ENCODE measurements at regions not wholly inside any gene's neighbourhood (a gene's known extent, or its start where the extent isn't known, plus 50 kb on each side); places are given as distances from the start of the nearest gene placed in this dataset.

DNA sequence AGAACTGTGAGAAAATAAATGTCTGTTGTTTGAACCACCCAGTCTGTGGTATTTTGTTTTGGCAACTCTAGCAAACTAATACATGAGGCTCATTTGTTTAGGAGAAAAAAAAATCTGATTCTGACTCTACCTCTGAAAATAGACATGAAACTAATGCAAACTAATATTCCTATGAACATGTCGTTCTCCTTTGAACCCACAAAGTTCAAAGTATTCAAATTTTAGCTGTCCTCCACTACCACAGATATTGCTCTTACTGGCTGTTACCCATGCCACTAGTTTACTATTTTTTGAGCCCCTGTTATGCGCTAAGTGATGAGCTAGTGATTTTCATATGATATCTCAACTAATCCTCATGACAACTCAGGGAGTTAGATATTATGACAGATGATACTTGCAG, 58.8 kb upstream of the ZNF804B start:
- no peak for DNase-seq

DNA sequence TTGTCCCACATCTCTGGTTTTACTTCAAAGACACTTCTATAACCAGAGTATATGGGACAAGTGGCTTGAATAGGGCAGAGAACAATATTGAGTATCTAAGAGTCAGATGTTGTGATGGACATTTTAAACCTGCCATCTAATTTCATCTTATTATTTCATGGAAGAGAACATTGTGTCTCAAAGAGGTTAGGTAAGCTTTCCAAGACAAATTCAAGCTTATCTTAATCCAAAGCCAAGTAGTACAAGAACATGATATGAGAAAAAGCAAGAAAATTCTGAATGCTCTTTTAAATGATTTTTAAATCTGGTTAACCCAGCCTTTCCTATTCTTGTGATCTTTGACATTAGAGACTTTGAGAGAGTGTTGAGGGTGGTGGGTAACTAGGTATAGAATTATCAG, 65.3 kb upstream of the ZNF804B start:
- DNase-seq: no peak

DNA sequence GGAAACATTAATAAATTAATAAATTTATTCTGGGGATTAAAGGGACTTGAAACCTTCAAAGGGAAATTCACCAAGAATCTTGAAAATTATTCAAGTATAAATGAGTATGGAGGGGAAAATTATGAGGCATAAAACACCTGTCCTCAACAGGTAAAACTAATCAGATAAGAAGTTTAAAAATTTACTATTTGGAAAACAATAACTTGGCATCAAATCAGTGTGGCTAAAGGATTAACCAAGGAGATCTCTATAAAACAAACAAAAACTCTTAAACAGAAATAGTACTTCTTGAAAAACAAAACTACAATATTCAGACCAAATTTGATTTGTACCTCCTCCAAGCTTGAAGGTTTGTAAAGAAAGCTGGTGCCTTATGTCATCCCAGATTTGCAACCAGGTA, 66.4 kb upstream of the ZNF804B start:
- no peak for DNase-seq

DNA sequence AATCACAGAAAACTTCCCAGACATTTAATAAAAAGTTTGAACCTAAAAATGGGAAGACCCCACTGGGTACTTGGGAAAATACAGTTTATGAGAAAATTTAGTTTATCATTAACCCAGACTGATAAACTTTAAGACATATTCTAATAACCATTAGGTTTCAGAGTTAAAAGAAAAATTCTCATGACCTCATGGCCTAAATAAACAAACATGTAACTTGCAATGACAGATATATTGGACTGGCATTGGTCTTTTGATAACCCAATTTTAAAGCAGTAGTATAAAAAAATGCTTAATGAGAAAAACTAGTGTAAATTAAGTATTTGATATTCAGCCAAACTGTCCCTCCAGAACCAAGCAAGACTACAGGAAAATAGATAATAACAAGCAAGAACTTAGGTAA, 67.0 kb upstream of the ZNF804B start:
- DNase-seq: no peak

DNA sequence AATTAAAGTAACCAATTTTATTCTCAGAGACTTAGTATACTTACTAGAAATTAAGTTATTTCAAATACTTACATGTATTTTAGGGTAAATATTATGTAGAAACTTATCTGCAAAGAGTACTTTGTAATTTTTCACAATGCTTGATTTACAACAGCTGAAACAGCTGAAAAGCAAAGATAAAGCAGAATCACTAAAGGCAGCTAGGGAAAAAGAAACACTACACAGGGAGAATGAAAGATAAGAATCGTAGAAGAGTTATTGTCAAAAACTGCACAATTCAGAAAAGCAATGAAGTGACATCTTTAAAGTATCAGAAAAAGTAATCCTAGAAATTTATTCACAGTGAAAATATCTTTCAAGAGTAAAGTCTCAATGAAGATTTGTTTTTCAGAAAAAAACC, 69.7 kb upstream of the ZNF804B start:
- no peak for DNase-seq

DNA sequence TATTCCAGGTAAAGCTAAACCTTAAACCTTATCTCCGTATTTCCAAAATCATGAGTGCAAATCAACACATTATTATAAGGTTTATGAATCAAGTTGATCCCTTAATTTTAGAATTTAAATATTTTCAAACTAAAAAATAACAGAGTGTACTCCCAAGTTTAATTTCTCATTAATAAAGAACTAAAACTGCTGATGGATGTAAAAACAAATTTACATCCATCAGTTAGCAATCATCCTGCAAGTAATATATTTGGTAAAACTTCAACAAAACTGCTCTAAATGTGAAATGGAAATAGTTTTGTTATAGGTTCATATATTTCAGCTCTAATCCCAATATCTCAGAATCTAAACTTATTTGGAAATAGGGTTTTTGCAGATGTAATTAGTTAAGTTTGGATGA, 71.3 kb upstream of the ZNF804B start:
- DNase-seq: no peak

DNA sequence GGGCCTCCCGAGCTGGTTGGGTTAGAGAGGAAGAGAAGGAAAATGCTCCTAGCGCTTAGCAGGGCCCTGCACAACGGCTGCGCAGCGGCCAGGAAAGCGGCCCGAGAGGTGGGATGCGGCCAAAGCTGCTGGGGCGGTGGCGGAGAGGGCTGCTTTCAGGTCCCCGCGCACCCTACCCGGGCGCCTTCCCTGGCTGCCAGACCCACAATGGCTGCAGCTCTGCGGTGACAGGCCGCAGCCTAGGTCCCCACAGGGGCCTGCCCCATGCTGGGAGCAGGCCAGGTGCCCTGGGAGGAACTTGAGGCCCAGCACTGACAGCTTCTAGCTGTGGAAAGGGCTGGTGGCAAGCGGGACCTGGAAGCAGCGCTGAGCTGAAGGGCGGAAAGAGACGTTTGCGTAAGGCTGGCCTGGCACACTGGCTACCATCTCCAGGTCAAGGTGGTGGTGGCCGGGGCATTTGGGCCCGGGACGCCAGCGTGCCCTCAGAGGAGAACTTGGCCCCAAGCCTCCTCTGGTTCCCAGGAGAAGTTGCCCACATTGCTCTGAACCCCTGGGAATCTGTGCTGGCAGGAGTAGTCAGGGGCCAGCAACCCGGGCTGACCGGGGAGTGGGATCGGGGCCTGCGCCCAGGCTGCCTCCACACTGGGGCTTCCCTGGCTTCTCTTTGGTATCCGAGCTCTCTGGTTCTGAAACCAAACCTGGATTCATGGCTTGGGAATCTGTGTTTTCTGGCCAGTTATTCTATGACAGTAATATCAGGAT, 72.9 kb upstream of the ZNF804B start:
- no peak for DNase-seq

DNA sequence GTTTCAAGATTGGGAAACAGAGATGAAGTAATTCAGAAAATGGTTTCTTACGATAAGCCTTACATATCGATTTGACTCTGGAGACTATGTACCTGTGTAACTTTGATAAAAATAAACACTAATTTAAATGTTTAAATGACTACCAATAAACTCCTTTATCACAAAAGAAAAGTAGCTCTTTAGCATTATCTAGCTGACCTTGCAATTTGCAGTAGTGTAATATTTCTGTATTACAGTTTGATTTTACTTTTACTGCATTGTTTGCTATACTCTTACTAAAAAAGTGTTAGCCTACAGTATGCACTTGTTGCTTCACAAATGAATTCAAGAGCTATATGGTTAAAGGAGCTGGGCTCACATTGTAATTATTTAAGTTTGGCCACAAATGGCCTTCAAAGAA, 77.8 kb upstream of the ZNF804B start:
- no peak for DNase-seq

DNA sequence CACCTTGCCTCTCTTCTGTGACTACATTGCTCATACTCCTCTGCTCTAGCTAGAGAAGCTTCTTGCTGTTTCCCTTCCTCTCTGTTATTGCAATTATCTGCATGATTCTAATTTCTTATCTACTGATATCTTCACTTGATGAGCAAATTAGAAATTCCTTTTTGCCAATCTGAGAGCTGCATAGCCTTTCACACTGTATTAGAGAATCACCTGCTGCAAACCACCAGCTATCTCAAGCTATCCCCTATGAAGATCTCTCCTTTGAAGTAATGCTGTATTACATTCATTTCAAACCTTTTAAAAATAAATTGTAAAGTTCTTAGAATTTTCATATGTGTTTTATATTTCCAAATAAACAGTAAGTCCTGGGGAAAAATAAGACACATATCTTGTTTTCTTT, 89.0 kb upstream of the ZNF804B start:
- DNase-seq: no peak

DNA sequence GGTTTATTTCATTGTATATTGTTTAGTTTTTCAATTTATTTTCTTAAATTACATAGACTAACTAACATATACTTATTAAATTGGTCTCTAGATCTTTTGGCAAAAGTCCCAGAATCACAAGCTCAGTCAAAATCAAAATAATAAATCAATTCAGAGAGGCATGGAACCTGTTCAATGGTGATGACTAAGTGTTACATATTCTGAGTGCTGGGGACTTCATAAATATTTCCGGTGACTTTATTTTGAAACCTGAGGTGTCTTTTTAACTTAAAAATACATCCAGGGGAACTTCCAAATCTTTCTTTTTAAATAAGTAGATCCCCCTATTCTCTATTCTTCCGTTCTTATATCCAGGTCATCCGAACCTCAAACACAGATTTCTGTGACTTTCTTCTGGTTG, 89.6 kb upstream of the ZNF804B start:
- no peak for DNase-seq

DNA sequence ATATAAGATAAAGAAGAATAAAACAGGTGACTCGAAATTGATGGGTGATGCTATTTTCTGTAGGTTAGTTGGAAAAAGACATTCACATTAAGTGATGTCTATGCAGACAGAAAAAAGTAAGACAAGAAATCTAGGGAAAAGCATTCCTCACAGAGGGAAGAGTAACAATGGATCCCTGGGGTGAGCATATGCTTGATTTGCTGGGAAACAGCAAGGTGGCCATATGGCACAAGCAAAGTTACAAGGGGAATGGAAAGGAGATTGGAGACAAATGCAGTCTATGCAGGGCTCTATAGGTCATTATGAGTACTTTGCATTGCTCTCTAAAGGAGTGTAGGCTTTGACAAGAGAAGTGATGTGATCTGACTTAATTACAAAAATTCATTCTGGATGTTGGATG, 90.9 kb upstream of the ZNF804B start:
- peak; percentile 31 to 86 for DNase-seq

DNA sequence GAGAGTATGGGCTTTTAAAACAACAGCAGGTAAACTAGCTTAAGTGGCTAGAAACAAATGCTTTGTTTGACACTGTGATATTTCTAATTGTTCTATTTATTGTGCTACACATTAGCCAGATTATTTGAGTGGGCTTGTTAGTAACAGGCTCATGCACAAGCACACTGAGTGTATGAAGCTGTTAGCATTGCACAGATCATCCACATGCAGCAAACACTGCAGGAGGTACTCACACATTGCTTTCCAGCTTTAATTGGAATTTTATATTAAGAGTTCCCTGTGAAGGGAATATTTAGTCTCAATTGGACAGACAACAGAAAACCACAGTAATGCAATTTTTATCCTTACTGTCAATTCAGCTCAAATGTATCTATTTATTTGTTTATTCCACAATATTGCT, 92.9 kb upstream of the ZNF804B start:
- DNase-seq: no peak

DNA sequence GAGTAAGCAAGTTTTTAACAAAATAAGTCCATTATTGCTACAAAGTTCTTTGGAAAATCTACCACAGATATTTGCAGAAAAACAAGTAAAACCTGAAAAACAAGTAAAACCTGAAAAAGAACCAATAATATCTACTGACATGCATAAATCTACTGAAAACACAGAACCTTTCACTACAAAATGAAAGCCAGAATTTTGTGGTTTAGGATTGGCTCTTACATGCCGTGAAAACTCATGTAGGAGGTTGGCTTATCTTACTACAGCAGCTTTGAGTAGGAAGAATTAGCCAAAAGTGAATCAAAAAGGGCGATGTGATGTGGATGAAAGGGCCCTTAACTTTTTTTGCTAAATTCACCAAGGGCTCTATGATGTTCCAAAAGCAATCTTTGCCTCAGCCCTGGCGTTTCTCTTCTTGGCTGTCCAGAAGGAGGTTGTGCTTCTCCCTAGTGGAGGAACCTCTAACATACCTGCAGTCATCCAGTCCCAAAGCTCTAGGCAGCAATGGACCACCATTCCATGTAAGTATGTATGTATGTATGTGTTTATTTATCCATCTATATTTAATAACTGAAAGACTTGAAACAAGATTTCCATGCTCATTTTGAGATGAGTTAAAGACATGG, 93.5 kb upstream of the ZNF804B start:
- no peak for DNase-seq

DNA sequence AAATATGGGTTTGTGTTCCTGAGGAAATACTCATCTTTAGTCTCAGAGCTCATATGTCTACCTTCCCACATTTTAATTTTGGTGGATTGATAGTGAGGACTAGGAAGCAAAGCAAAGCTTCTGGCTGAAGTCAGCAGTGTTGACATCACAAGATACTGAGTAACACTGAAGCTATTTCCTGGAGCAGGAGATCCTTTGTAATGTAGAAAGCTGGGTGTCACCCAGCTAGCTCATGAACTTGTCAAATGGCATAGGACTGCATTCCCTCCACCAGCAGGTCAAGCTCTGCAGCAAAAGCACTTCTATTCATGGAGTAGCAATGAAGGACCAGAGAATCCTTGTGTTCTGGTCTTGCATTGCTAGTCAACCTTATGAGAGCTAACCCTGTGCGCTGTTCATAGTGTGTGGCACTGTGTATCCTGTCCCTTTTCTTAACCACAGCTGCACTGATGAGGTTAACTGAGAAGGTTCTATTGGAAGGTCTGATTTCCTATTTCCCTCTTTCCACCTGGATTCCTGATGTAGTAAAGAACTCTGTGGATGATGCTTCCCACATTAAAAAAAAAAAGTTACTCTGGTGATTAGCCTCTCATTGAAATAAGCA, 94.8 kb upstream of the ZNF804B start:
- DNase-seq: no peak

DNA sequence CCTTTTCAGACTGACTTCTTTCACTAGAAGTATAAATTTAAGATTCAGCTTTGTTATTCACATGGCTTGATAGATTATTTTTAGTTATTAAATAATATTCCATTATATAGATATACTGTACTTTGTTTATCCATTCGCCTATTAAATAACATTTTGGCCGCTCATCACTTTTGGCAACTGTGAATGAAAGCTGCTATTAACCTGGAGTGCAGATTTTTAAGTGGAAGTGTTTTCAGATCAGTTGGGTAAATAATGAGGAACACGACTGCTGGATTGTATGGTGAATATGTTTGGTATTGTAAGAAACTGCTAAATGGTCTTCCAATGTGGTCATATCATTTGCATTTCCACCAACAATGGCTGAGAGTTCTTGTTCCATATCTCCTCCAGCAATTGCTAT, 97.6 kb upstream of the ZNF804B start:
- DNase-seq: no peak

DNA sequence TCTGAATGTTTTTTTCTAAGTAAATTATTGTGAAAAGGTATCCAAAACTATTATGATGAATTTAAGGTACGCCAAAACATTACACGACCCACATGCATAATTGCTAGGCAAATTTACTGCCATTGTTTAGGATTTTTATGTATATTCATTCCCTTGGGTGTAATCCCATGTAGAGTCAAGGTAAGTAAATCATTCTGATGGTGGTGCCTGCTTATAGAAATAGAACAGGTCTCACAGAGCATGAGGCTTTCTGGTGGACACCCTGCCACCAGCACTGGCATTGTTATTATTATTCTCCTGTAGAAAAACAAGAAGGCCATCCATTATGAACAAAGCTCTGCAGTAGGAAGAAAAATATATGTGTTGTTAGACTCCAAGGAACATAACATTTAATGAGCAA, 111.7 kb upstream of the ZNF804B start:
- no peak for DNase-seq

DNA sequence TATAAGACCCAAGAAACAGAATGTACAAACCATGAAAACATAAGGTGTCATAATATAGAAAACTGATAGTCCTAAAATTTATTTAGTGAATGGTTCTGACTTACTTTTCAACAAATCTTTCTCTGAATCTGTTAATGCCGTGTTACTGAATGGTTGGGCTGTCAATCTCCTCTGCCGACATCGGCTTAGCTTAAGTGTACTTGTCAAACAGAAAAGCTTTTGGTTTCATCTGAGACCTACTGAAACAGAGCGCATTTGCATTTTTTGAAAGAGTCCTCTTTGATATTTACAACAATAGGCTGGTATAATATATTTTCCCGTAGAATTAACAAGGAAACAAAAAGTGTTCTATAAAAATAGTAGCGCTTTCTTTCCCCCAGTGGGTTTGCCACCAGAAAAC, 120.9 kb upstream of the ZNF804B start:
- no peak for DNase-seq

DNA sequence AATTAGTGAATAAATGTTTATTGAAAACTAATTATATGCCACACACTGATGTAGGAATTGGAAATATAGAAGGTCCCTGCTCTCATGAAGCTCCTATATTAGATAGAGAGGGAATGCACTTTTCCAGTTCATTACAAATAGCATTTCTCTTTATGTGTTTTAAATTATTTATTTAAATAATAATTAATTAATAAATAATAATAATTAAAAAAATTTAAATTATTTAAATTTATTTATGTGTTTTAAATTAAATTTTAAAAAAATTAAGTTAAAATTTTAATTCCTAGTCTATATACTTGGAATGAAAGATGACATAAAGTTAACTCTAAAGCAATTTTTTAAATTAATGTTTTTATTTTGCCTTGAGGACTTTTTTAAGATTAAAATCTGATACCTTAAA, 121.7 kb upstream of the ZNF804B start:
- DNase-seq: no peak

DNA sequence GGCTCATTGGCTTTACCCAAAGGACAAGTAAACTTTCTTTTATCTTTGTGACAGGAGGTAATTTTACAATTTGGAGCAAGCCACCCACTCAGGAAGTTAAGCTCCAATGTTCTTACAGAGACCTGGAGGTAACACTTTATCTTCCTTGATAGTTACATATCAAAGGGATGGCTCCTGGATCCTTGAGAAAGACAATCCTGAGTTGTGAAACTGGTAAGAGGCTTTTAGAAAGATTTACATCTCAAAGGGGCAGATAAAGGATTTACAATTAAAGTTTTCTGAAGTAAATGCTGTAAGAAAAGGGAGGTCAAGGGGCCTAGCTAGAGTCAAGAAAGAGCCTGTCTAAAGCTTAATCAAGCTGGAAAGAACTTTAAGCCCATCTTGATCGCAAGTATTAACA, 124.4 kb upstream of the ZNF804B start:
- DNase-seq: no peak

DNA sequence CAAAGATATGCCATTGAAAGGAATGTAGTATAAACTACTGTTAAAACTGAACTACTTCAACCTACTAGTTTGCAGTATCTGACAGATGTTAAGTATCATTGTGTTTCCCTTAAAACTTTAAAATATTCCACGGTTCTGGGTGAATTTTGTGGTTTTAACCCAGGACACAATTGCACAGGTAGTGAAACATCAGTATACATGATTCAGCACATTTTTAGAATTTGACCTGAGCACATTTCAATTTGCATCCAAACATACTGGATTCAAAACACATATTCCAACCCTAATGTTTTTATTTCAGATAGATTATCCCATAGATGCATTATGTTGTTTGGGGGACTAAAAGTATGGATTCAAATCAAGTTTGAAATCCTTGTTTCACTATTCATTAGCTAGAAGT, 129.9 kb upstream of the ZNF804B start:
- no peak for DNase-seq

DNA sequence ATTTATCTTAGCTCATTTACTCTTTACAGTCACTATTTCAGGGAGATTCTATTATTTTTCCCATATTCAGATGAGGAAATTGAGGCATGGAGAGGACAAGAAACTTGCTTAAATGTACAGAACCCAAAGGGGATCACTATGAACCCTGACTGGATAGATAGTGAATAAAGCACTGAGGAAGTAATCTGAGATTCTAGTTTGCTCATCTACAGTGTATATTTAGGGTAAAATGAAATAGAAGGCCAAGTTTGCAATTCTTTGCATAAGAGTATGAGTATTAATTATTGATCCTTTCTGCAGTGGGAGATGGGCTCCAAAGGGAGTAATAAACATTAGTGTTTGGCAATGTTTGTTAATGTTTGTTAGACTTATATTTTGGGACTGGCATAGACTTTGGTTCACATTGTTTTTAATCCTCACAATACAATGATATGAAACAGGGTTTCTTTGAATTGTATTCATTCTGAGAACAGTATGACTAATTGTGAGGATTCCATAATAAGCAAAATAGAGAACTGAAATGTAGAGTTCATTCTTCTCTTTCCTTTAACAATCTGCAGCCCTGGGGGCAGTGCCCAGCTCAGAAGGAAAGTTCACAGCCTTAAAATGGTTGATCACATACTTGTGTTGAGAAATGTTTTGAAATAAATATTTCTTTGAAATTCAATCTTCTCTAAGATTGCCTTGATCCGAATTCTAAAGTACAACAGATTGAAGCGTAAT, 131.0 kb upstream of the ZNF804B start:
- no peak for DNase-seq

DNA sequence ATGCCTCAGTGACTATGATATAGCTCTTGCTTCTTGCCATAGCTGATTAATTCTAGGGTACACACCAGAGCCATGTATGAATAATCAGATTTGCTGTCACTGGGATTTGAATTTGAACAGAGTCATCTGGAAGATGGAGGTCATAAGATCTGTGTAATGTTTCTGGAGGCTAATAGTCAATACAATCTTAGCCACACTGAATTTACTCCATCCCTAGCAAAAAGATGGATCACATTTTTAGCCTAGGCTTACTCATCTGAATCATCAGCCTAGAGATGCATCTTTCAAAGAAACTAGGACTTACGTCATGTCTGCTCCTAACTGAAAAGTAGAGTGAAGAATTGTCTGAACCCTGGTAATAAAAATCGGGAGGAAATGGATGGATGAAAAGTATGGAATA, 142.3 kb upstream of the ZNF804B start:
- no peak for DNase-seq

DNA sequence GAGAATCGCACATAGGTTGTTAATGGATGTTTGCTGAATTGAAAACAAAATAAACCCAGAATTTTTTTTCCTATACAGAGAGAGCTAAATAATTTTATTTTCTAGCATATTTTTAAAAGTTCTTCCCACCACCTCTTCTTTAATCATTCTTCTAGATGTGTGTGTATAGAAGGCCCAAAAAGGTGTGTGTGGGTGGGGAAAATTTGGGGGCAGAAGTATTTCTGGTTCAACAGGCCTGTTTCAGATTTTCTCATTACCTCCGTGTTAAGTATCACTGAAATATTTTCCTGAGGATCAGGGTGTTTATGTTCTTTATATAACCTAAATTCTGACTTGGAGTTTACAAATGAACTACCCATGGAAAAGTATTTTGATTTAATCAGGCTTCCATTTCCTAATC, 144.2 kb upstream of the ZNF804B start:
- DNase-seq: no peak

DNA sequence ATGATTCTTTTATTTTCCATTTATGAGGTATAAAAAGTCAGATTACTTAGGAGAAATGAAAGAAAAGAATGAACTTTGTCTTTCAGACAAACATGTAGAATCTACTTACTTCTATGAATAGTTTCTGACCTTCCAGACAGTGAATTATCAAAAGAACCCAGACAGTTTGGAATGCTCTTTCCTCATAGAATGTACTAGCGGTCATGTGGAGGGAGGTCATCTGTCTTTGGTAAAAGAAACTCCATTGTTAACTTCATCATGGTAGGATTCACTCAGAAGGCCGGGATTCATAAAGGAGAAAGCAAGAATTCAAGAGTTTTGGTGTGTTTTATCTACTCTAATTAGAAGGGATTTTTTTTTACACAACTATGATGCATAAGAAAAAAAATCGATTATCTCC, 144.8 kb upstream of the ZNF804B start:
- no peak for DNase-seq

All from NCI-H524 (cell line).